22Rv1 (cell line): ENCODE measurements at regions not wholly inside any gene's neighbourhood (a gene's known extent, or its start where the extent isn't known, plus 50 kb on each side); places are given as distances from the start of the nearest gene placed in this dataset.

Source experiments
- H3K27ac ChIP-seq: fragments of 450-650 bp; 2 replicates; pipeline ENCODE4 v1.5.1; 2017
- CTCF ChIP-seq: fragments of 450-650 bp; IDR thresholded peaks from 2 replicates; pipeline ENCODE4 v1.5.1; 2017; ENCODE audit warnings: mild to moderate bottlenecking
- ZFX ChIP-seq: fragments of 450-650 bp; IDR thresholded peaks from 2 replicates; pipeline ENCODE4 v1.6.1; 2017; ENCODE audit warnings: antibody characterized with exemption, borderline replicate concordance

GRCh38 chr11:97746818-97747217, 1273.9 kb upstream of the CNTN5 start:
- TF ChIP-seq ZFX (no peak), CTCF (no peak)
- no peak overlapping the region for H3K27ac ChIP-seq

- no peak overlapping the region for H3K27ac ChIP-seq
- TF ChIP-seq ZFX, result no peak
- TF ChIP-seq CTCF, result no peak
Measured at GRCh38 chr11:97751405-97751804, 1269.3 kb upstream of the CNTN5 start.

- TF ChIP-seq ZFX, result no peak
- no peak for TF ChIP-seq CTCF
- H3K27ac ChIP-seq, result no peak overlapping the region
Measured at GRCh38 chr11:97751952-97752351, 1268.8 kb upstream of the CNTN5 start.

DNA sequence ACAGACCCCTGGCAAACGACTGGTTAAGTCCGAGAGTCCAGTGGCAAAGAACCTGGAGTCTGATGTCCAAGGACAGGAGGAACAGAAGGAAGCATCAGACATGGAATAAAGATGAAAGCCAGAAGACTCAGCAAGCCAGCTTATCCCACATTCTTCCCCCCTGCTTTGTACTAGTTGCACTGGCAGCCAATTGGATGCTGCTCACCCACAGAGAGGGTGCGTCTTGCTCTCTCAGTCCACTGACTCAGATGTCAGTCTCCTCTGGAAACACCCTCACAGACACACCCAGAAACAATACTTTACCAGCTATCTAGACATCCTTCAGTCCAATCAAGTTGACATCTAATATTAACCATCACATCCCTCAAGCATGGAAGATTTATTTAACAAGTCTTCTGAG, 1265.8 kb upstream of the CNTN5 start:
- H3K27ac ChIP-seq, result no peak overlapping the region
- no peak for TF ChIP-seq CTCF
- no peak for TF ChIP-seq ZFX

- TF ChIP-seq ZFX (no peak), CTCF (no peak)
Measured at GRCh38 chr11:97756571-97757335, 1264.0 kb upstream of the CNTN5 start.

DNA sequence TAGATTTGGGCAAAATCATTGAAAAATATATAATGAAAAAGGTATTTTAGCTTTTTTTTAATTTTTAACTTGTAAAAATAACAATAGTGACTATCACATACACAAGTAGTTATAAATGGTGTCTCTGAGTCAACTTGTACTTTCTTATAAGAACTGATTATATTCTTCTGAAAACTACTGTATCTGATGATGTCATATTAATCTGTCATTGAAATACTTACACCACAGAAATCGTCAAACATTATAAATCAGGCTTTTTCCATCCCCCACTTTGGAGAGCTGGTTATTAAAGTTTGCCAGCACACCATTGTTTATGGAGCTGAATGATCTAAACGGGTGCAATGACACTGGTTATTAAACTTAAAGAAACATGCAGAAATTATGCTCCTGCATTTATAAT, 1259.6 kb upstream of the CNTN5 start:
- H3K27ac ChIP-seq, result no peak overlapping the region
- TF ChIP-seq CTCF (no peak), ZFX (no peak)

More at GRCh38 chr11:97756571-97757335, 1264.0 kb upstream of the CNTN5 start:
- no peak overlapping the region for H3K27ac ChIP-seq

GRCh38 chr11:97764193-97764592, 1256.6 kb upstream of the CNTN5 start:
- TF ChIP-seq CTCF, result no peak
- TF ChIP-seq ZFX, result no peak
- no peak overlapping the region for H3K27ac ChIP-seq
